Activated CD8-positive, alpha-beta T cell treated with anti-CD3 and anti-CD28 coated beads, Interleukin-2, amount 10 ng/mL, durations not matched to agents 7 days and 5 days (primary cell): ENCODE measurements at regions not wholly inside any gene's neighbourhood (a gene's known extent, or its start where the extent isn't known, plus 50 kb on each side); places are given as distances from the start of the nearest gene placed in this dataset.
"Not testable (repeated sequence)": the region's sequence is repeated elsewhere in the genome, so short reads cannot be mapped to it uniquely, and the experiment has no call there.

ENCODE experiments used
- ATAC-seq: fragments of 150-1000 bp; cut with Tn5 transposase; one replicate; pipeline ENCODE4 v1.10.0; 2021; ENCODE audit warnings: moderate library complexity
- CTCF ChIA-PET: fragments of 350-600 bp; sonication (Branson Sonifier 250); formaldehyde crosslinking; loops from one replicate; lab custom pipeline; 2021; ENCODE audit warnings: antibody characterized with exemption; lab: Charles Lee
- POLR2A ChIA-PET: fragments of 350-600 bp; sonication (Branson Sonifier 250); formaldehyde crosslinking; loops from one replicate; lab custom pipeline; 2021; ENCODE audit warnings: antibody characterized with exemption; lab: Charles Lee
- DNase-seq: peaks from one replicate; pipeline ENCODE4 v3.0.0-alpha.2; 2020
- H3K27ac Mint-ChIP-seq: one replicate; pipeline ENCODE4 v1.8.0; 2021; ENCODE audit warnings: mild to moderate bottlenecking, mixed read lengths
- H3K27me3 Mint-ChIP-seq: one replicate; pipeline ENCODE4 v1.8.0; 2021; ENCODE audit warnings: low read depth, mixed read lengths
- H3K36me3 Mint-ChIP-seq: one replicate; pipeline ENCODE4 v1.8.0; 2021; ENCODE audit warnings: low read depth, mixed read lengths
- H3K4me1 Mint-ChIP-seq: one replicate; pipeline ENCODE4 v1.8.0; 2021; ENCODE audit warnings: low read depth, mixed read lengths
- H3K4me3 Mint-ChIP-seq: one replicate; pipeline ENCODE4 v1.8.0; 2021; ENCODE audit warnings: mild to moderate bottlenecking, mixed read lengths
- H3K9me3 Mint-ChIP-seq: one replicate; pipeline ENCODE4 v1.8.0; 2022; ENCODE audit warnings: mixed read lengths; ENCODE audit not compliant: insufficient read depth

DNA sequence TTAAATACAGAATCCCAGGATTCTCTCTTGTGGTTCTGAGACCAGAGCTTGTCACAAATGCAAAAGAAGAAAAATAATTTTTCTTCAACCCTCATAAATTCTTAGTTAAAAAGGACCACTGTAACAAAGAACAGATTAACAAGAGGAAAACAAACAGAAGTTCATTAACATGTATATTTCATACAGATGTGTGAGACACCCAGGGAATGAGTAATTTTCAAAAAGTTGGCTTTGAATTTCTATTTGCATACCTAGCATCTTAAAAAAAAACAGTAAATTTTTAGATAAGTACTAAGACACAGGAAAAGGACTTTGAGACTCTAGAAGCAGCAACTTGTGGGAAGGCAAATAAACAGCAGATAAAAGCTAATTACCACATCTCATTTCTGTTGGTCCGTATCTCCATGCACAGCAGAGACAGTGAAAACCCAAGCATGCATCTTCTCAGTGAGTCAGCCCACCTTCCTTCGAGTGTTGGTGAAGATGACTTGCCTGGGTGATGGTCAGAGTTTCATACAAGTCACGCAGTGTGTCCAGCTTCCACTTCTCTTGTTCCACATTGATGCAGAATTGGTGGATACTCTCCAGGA, 399.9 kb upstream of the ADAMTS5 start:
- ATAC-seq = no peak
- Mint-ChIP-seq H3K4me1 (no peaks in the 10 kb centered on the region), H3K9me3 (peaks cover 4% of the 10 kb centered on the region), H3K27ac (no peak overlapping the region), H3K4me3 (no peak overlapping the region), H3K36me3 (no peaks in the 10 kb centered on the region), H3K27me3 (no peaks in the 10 kb centered on the region)
- ChIA-PET CTCF (no interaction called here), POLR2A (no interaction called here)
- DNase-seq = no peak

DNA sequence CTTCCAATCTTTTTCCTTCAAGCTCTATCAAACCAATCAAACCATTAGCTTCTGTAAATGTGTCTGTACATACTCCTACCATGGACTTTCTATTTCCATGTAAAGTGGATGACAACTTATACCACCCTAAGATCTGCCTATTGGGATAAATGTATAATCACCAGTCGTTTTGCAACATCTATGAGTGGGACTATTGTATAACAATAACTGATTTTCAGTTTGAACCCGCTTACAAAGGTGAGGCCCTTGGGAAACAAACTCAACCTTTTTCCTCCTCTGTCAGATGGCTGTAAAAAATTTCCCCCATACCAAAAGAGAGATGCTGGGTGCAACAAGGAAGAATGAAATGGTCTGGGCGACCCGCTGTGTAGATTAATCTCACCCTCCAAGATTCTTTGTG, 399.1 kb upstream of the ADAMTS5 start:
- Mint-ChIP-seq H3K27ac (no peak overlapping the region), H3K9me3 (peaks cover 4% of the 10 kb centered on the region), H3K36me3 (no peaks in the 10 kb centered on the region), H3K4me1 (no peaks in the 10 kb centered on the region), H3K27me3 (no peaks in the 10 kb centered on the region), H3K4me3 (no peak overlapping the region)
- ATAC-seq (no peak), DNase-seq (no peak)
- ChIA-PET CTCF (no interaction called here), POLR2A (no interaction called here)

- Mint-ChIP-seq H3K36me3 (no peaks in the 10 kb centered on the region), H3K27ac (no peak overlapping the region), H3K4me1 (no peaks in the 10 kb centered on the region), H3K4me3 (no peak overlapping the region), H3K9me3 (peaks cover 4% of the 10 kb centered on the region), H3K27me3 (no peaks in the 10 kb centered on the region)
- ChIA-PET POLR2A (no interaction called here), CTCF (no interaction called here)
- DNase-seq = no peak
- no peak for ATAC-seq
Measured at GRCh38 chr21:27365394-27365793, 398.5 kb upstream of the ADAMTS5 start.

DNA sequence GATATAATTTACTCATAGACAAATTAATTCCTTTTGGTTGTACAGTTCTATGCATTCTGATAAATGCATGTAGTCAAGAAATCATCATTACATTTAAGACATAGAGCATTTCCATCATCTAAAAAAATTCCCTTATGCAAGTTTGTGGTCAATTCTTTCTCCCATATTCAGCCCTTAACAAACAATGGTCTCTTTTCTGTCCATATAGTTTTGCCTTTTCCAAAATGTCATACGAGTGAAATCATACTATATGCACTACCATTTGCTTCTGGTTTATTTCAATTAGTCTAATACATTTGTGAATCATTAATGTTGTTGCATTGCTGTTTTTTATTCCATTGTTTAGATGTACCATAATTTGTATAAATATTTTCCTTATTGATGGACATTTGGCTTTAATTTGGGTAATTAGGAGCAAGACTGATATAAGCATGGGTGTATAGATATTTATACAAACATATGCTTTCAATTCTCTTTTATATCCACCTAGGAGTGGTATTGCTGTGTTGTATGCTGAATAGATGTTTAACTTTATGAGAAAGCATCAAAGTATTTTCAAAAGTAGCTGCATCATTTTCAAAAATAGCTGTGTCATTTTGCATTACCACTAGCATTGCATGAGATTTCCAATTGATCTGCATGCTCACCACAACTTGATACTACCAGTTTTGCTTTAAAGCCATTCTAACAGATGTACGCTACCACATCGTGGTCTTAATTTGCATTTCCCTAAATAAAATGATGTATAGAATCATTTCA, 397.0 kb upstream of the ADAMTS5 start:
- Mint-ChIP-seq H3K4me3 (no peak overlapping the region), H3K9me3 (peaks cover 4% of the 10 kb centered on the region), H3K27ac (no peak overlapping the region), H3K27me3 (no peaks in the 10 kb centered on the region), H3K36me3 (no peaks in the 10 kb centered on the region), H3K4me1 (no peaks in the 10 kb centered on the region)
- ChIA-PET POLR2A (no interaction called here), CTCF (no interaction called here)
- DNase-seq (no peak), ATAC-seq (no peak)

DNA sequence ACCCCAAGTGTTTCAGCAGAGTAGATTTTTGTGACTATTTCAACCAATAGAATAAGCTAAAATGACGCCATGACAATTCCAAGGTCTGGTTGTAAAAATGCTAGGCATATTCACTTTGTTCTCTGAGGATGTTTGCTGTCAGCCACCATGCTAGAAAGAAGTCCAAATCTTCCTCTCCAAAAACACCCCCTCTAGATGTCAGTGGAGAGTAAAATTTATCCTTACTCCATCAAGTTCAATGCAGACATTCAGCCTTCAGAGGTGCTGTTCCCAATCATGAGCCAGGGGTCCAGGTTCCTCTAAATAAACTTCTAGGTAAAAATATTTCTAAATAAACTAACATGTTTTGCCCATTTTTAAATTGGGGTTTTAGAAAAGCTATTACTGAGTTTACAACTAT, 395.4 kb upstream of the ADAMTS5 start:
- no peaks in the 10 kb centered on the region for H3K27me3 Mint-ChIP-seq
- POLR2A ChIA-PET = no interaction called here

DNA sequence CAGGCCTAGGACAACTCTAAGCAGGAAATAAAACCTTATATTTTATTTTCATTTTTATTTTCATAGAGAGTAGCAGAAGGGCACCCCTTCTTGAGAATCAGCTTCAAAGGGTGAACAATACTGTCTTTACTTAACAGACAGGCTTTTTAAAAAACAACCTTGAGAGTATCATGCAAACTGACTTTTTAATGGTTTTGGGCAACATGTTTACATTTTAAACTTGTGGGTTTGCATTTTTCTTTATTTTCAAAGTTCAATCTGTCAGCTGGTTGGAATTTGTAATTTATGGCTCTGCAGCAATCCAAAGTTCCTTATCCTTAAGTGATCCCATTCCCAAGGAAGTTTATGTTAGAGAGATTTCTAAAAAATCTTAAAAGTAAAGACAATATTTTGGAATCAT, 392.3 kb upstream of the ADAMTS5 start:
- POLR2A ChIA-PET = no interaction called here

More for the DNA sequence above, 395.4 kb upstream of the ADAMTS5 start:
- ATAC-seq = no peak
- H3K4me1 Mint-ChIP-seq = no peaks in the 10 kb centered on the region
- H3K36me3 Mint-ChIP-seq = no peaks in the 10 kb centered on the region
- no peak overlapping the region for H3K4me3 Mint-ChIP-seq
- no peak overlapping the region for H3K27ac Mint-ChIP-seq
- CTCF ChIA-PET = no interaction called here
- no peak for DNase-seq
- H3K9me3 Mint-ChIP-seq = peaks cover 7% of the 10 kb centered on the region

DNA sequence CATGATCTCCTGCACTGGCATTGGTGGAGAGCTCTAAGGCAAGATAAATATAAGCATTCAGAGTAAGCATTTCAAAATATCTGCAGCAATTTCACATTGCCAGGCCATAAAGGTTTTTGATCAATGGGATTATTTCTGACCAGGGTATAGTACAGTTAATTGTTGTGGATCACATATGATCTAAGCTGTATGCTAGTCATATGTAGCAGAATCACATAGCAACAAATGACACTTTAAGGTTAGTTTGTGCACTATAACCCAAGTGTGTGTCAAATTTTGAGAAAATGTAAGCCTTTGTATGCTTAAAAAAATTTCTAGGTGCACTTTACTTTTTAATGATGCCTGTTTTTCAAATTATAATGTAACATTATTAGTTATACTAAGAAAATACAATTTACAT, 386.0 kb upstream of the ADAMTS5 start:
- Mint-ChIP-seq H3K4me1 (no peaks in the 10 kb centered on the region), H3K9me3 (peaks cover 12% of the 10 kb centered on the region), H3K27me3 (no peaks in the 10 kb centered on the region), H3K4me3 (no peak overlapping the region), H3K36me3 (no peaks in the 10 kb centered on the region), H3K27ac (no peak overlapping the region)
- CTCF ChIA-PET = no interaction called here
- POLR2A ChIA-PET = no interaction called here
- ATAC-seq = no peak
- DNase-seq = no peak

More for the DNA sequence above, 392.3 kb upstream of the ADAMTS5 start:
- Mint-ChIP-seq H3K27me3 (no peaks in the 10 kb centered on the region), H3K27ac (no peak overlapping the region), H3K36me3 (no peaks in the 10 kb centered on the region), H3K4me3 (no peak overlapping the region), H3K9me3 (peaks cover 12% of the 10 kb centered on the region), H3K4me1 (no peaks in the 10 kb centered on the region)
- CTCF ChIA-PET = no interaction called here
- no peak for DNase-seq
- no peak for ATAC-seq

- no peaks in the 10 kb centered on the region for H3K27me3 Mint-ChIP-seq
- no peaks in the 10 kb centered on the region for H3K4me1 Mint-ChIP-seq
- no peak for DNase-seq
- H3K36me3 Mint-ChIP-seq = no peaks in the 10 kb centered on the region
- no peak overlapping the region for H3K4me3 Mint-ChIP-seq
- ATAC-seq = no peak
- ChIA-PET POLR2A (no interaction called here), CTCF (no interaction called here)
- no peak overlapping the region for H3K27ac Mint-ChIP-seq
- no peaks in the 10 kb centered on the region for H3K9me3 Mint-ChIP-seq
Measured at GRCh38 chr21:27346041-27346448, 379.2 kb upstream of the ADAMTS5 start.

DNA sequence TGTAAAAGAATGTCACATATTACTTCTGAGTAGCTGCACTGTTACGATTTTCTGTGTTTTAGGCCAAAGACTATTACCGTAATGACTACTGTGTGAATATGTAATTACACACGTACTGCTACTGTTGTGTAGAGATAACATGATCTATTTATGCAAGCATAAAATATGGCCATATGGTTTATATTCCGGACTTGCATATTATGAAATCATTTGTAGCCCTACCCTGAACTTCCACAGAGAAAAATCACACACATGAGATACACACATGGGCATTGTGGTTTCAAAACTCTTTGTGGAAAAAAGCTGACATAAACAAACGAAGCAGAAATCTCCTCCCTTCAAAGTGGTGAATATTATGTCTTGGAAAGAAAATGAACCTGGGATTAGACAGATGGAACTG, 373.0 kb upstream of the ADAMTS5 start:
- H3K36me3 Mint-ChIP-seq = no peaks in the 10 kb centered on the region
- ATAC-seq = no peak
- no peaks in the 10 kb centered on the region for H3K27me3 Mint-ChIP-seq
- DNase-seq = no peak
- CTCF ChIA-PET = no interaction called here
- POLR2A ChIA-PET = no interaction called here
- peaks cover 24% of the 10 kb centered on the region for H3K9me3 Mint-ChIP-seq
- no peaks in the 10 kb centered on the region for H3K4me1 Mint-ChIP-seq
- no peak overlapping the region for H3K27ac Mint-ChIP-seq
- H3K4me3 Mint-ChIP-seq = no peak overlapping the region

- CTCF ChIA-PET, H3K4me1 Mint-ChIP-seq, ATAC-seq, H3K27ac Mint-ChIP-seq, H3K4me3 Mint-ChIP-seq, POLR2A ChIA-PET, DNase-seq, H3K27me3 Mint-ChIP-seq, H3K36me3 Mint-ChIP-seq: not testable (repeated sequence)
- H3K9me3 Mint-ChIP-seq = peaks cover 39% of the 10 kb centered on the region
Measured at GRCh38 chr21:27338007-27338406, 371.1 kb upstream of the ADAMTS5 start.

DNA sequence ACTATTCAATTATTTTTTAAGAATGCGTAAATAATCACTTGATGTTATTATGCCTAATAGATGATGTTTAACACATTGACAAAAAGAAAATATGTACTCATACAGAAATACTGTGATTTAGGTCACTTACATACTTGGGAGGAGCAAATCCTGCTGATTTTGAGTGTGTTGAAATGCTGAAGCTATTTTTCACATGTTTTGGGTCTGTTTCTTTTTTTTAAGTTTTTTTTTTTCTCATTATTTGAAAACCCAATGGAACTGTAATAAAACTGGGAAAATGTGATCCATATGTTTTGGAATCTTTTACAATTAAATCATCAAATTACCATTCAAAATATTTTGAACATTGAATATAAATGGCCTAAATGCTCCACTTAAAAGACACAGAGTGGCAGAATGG, 366.2 kb upstream of the ADAMTS5 start:
- Mint-ChIP-seq H3K9me3 (peaks cover 42% of the 10 kb centered on the region), H3K4me1 (no peaks in the 10 kb centered on the region), H3K4me3 (no peak overlapping the region), H3K27me3 (no peaks in the 10 kb centered on the region), H3K27ac (no peak overlapping the region), H3K36me3 (no peaks in the 10 kb centered on the region)
- CTCF ChIA-PET = no interaction called here
- no peak for ATAC-seq
- POLR2A ChIA-PET = no interaction called here
- DNase-seq = no peak

DNA sequence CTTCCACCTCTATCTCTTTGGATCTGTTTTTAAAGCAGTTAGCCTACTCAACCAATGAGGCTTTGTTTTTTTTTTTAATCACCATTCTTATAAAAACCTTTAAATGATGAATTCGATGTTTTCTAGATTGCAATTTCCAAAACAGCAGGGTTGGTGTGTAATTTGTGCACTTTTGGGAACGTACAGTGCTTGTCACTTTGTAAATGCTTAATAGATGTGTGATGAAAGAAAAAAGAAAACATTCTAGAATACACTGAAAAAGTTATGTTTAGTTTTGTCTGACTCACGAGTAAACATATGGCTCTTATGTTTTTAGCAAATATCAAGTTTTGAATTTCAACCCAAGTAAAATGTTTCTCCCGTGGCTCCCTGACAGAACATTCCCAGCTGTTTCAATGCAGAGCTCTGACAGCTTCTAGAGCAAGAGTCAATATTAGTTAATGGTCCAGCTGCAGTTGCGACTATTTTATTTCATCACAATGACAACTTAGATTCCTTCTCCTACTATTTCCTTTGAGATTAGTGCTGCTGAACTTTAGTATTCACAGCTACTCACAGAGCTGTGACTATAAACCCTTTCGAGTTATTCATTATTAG, 362.5 kb upstream of the ADAMTS5 start:
- DNase-seq = no peak
- H3K36me3 Mint-ChIP-seq = no peaks in the 10 kb centered on the region
- CTCF ChIA-PET = no interaction called here
- peaks cover 21% of the 10 kb centered on the region for H3K9me3 Mint-ChIP-seq
- ATAC-seq = no peak
- no peaks in the 10 kb centered on the region for H3K27me3 Mint-ChIP-seq
- POLR2A ChIA-PET = no interaction called here
- no peak overlapping the region for H3K27ac Mint-ChIP-seq
- no peak overlapping the region for H3K4me3 Mint-ChIP-seq
- no peaks in the 10 kb centered on the region for H3K4me1 Mint-ChIP-seq
